Naive thymus-derived CD4-positive, alpha-beta T cell (primary cell): ENCODE measurements at regions not wholly inside any gene's neighbourhood (a gene's known extent, or its start where the extent isn't known, plus 50 kb on each side); places are given as distances from the start of the nearest gene placed in this dataset.

Experiments
- ATAC-seq: fragments of 150-1000 bp; cut with Tn5 transposase; 2 replicates; pipeline ENCODE4 v1.10.0; 2021; ENCODE audit warnings: mild to moderate bottlenecking, moderate library complexity
- CTCF ChIA-PET: fragments of 350-600 bp; sonication (Branson Sonifier 250); formaldehyde crosslinking; loops from one replicate; lab custom pipeline; 2021; ENCODE audit warnings: antibody characterized with exemption; lab: Charles Lee
- POLR2A ChIA-PET: fragments of 350-600 bp; sonication (Branson Sonifier 250); formaldehyde crosslinking; loops from one replicate; lab custom pipeline; 2021; ENCODE audit warnings: antibody characterized with exemption, inconsistent platforms; lab: Charles Lee
- DNase-seq, 9 donors: peaks; one replicate each; pipeline versions ENCODE4 v3.0.0 to v3.0.0-alpha.2; 2020 to 2022; ENCODE audit warnings: mixed read lengths in 1 of 9
- H3K27ac ChIP-seq: one replicate; pipeline ENCODE4 v1.7.0; 2013; ENCODE audit warnings: mild to moderate bottlenecking, low read depth, low read length, moderate library complexity
- H3K27me3 ChIP-seq, 2 donors: one replicate each; pipeline ENCODE4 v1.7.0; 2013; ENCODE audit warnings: low read length in 2 of 2, mild to moderate bottlenecking in 2 of 2, moderate library complexity in 2 of 2; ENCODE audit not compliant: control insufficient read depth in 2 of 2, insufficient read depth in 2 of 2
- H3K36me3 ChIP-seq, 3 experiments: 1 replicate in 2 of 3; 2 replicates in 1 of 3; pipeline ENCODE4 v1.7.0; 2013; ENCODE audit warnings: low read length in 3 of 3, mild to moderate bottlenecking in 3 of 3, moderate library complexity in 1 of 3; ENCODE audit not compliant: insufficient read depth in 3 of 3, control insufficient read depth in 2 of 3
- H3K4me1 ChIP-seq, 2 donors: one replicate each; pipeline ENCODE4 v1.7.0; 2013; ENCODE audit warnings: low read length in 2 of 2, mild to moderate bottlenecking in 2 of 2, moderate library complexity in 1 of 2; ENCODE audit not compliant: control insufficient read depth in 2 of 2, insufficient read depth in 2 of 2
- H3K4me3 ChIP-seq: 2 replicates; pipeline ENCODE4 v1.7.0; 2013; ENCODE audit warnings: mild to moderate bottlenecking, low read length
- H3K9me3 ChIP-seq, 3 experiments: 1 replicate in 2 of 3; 2 replicates in 1 of 3; pipeline ENCODE4 v1.7.0; 2013; ENCODE audit warnings: low read length in 3 of 3; ENCODE audit not compliant: control insufficient read depth in 2 of 3
- H3K27ac Mint-ChIP-seq, 9 donors: one replicate each; pipeline ENCODE4 v1.8.0; 2020 to 2022; ENCODE audit warnings: mixed read lengths in 9 of 9, mild to moderate bottlenecking in 8 of 9, moderate library complexity in 5 of 9, inconsistent platforms in 2 of 9
- H3K27me3 Mint-ChIP-seq, 5 donors: one replicate each; pipeline ENCODE4 v1.8.0; 2021 to 2022; ENCODE audit warnings: mixed read lengths in 5 of 5, mild to moderate bottlenecking in 1 of 5
- H3K36me3 Mint-ChIP-seq, 5 donors: one replicate each; pipeline ENCODE4 v1.8.0; 2020 to 2022; ENCODE audit warnings: mixed read lengths in 5 of 5, mild to moderate bottlenecking in 3 of 5, inconsistent platforms in 1 of 5
- H3K4me1 Mint-ChIP-seq, 7 donors: one replicate each; pipeline ENCODE4 v1.8.0; 2020 to 2022; ENCODE audit warnings: mixed read lengths in 7 of 7, mild to moderate bottlenecking in 3 of 7, inconsistent platforms in 1 of 7
- H3K4me3 Mint-ChIP-seq, 10 donors: one replicate each; pipeline ENCODE4 v1.8.0; 2020 to 2022; ENCODE audit warnings: mild to moderate bottlenecking in 10 of 10, mixed read lengths in 10 of 10, moderate library complexity in 6 of 10, inconsistent platforms in 2 of 10
- H3K9me3 Mint-ChIP-seq, 11 donors: one replicate each; pipeline ENCODE4 v1.8.0; 2020 to 2022; ENCODE audit warnings: mixed read lengths in 11 of 11, mild to moderate bottlenecking in 4 of 11, inconsistent platforms in 1 of 11, moderate library complexity in 1 of 11
- intact Hi-C, 2 donors: fragments of 100-400 bp; cut with micrococcal nuclease; formaldehyde crosslinking; loops; one replicate each; pipeline ENCODE4 v1.15.1; 2023

DNA sequence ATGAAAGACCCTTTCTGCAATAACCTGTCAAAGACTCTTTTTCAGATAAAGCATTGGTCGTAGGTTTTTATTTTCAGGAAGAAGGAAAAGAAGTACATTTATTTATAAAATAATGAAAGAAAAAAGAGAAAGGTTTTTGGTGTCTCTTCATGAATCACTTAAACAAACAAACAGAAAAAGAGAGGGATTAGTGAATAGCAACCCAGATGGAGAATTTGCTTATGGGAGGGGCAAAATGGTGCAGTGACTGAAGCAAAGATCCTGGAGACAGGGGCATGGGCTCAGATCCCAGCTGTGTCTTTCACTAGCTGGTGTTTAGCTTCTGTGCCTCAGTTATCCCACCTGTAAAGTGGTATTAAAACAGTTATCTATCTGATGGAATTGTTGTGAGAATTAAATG, 78.6 kb upstream of the PFN2 start:
- Mint-ChIP-seq H3K9me3 (peaks cover 0 to 5% (median 0%) of the 10 kb centered on the region in 11 donors), H3K4me1 (no peaks in the 10 kb centered on the region), H3K36me3 (no peaks in the 10 kb centered on the region), H3K27ac (no peak overlapping the region), H3K27me3 (peaks cover 15 to 33% (median 21%) of the 10 kb centered on the region in 5 donors), H3K4me3 (no peak overlapping the region)
- no peaks in the 10 kb centered on the region for H3K27me3 ChIP-seq
- H3K27ac ChIP-seq = no peak overlapping the region
- ATAC-seq (no peak), DNase-seq (no peak)
- ChIA-PET CTCF (no interaction called here), POLR2A (no interaction called here)
- no peak overlapping the region for H3K4me3 ChIP-seq
- intact Hi-C loops = no loop called here
- no peaks in the 10 kb centered on the region for H3K9me3 ChIP-seq
- H3K4me1 ChIP-seq = no peaks in the 10 kb centered on the region
- H3K36me3 ChIP-seq = no peaks in the 10 kb centered on the region

DNA sequence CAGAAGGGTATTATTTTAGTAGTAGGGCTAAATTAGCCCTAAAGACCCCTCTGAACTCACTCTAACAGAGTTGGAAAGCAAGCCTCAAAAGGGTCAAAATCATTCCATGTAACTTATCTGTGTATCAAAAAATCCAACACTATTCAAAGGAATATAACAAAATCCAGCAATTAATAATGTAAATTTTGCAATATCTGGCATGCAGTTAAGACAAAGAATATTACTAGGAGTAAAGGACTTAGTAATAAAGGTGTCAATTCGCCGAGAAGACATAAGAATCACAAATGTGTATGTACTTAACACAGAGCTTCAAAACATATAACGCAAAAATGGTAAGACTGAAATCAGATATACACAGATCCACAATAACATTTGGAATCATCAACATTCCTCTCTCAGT, 71.2 kb upstream of the PFN2 start:
- Histone ChIP-seq H3K9me3 (peaks cover 0 to 10% (median 0%) of the 10 kb centered on the region in 3 experiments), H3K36me3 (no peaks in the 10 kb centered on the region), H3K4me1 (no peaks in the 10 kb centered on the region), H3K27me3 (no peaks in the 10 kb centered on the region), H3K27ac (no peak overlapping the region), H3K4me3 (no peak overlapping the region)
- POLR2A ChIA-PET = no interaction called here
- Mint-ChIP-seq H3K27ac (no peak overlapping the region), H3K36me3 (peaks cover 0 to 10% (median 0%) of the 10 kb centered on the region in 5 donors), H3K4me1 (no peaks in the 10 kb centered on the region), H3K27me3 (peaks cover 13 to 40% (median 16%) of the 10 kb centered on the region in 5 donors), H3K9me3 (peaks cover 3 to 24% (median 10%) of the 10 kb centered on the region in 11 donors), H3K4me3 (no peak overlapping the region)
- intact Hi-C loops = no loop called here
- no peak for DNase-seq
- ATAC-seq = no peak
- CTCF ChIA-PET = no interaction called here

DNA sequence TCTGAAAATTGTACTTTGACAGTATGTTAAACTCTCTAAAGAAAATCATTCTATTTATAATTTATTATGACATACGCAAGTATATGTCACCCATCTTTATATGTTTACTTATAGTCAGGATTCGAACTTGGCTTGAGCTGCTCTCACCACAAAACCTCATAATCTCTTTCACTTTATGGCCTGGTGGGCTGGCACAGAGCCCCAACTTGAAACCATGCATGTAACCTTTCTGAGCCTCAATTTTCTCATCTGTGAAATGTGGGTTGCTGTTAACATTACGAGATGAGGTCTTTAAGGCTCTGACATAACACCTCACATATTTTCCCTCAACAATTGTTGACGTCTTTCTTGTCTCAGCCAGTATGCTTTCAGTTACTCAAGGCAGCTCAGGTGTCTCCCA, 69.4 kb upstream of the PFN2 start:
- Mint-ChIP-seq H3K27ac (no peak overlapping the region), H3K36me3 (peaks cover 0 to 10% (median 0%) of the 10 kb centered on the region in 5 donors)
- DNase-seq = no peak

DNA sequence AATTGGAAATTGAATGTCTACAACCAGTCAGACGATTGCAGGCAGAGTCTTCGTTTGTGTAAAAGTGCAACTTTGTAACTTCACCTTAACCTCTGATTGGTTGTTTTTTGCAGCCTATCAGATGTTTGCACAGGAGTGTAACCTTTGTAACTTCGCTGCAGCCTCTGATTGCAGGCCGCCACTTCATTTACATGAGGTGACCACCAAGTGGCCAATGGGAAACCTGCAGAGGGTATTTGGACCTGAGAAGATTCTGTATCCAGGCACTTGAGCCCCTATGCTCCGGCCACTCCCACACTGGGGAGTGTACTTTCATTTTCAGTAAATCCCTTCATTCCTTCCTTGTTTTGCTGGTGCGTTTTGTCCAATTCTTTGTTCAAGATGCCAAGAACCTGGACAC, 68.1 kb upstream of the PFN2 start:
- H3K27me3 ChIP-seq = no peaks in the 10 kb centered on the region
- DNase-seq (no peak), ATAC-seq (no peak)
- Mint-ChIP-seq H3K9me3 (peaks cover 3 to 24% (median 11%) of the 10 kb centered on the region in 11 donors), H3K27ac (no peak overlapping the region), H3K36me3 (peaks cover 0 to 10% (median 0%) of the 10 kb centered on the region in 5 donors), H3K27me3 (peaks cover 0 to 37% (median 27%) of the 10 kb centered on the region in 5 donors), H3K4me1 (no peaks in the 10 kb centered on the region), H3K4me3 (no peak overlapping the region)
- intact Hi-C loops = no loop called here
- no peak overlapping the region for H3K27ac ChIP-seq
- peaks cover 0 to 10% (median 0%) of the 10 kb centered on the region in 3 experiments for H3K9me3 ChIP-seq
- no peaks in the 10 kb centered on the region for H3K36me3 ChIP-seq
- ChIA-PET CTCF (no interaction called here), POLR2A (no interaction called here)
- H3K4me1 ChIP-seq = no peaks in the 10 kb centered on the region
- no peak overlapping the region for H3K4me3 ChIP-seq

More for the DNA sequence above, 69.4 kb upstream of the PFN2 start:
- no peak overlapping the region for H3K4me3 Mint-ChIP-seq
- Histone ChIP-seq H3K9me3 (peaks cover 0 to 10% (median 0%) of the 10 kb centered on the region in 3 experiments), H3K4me3 (no peak overlapping the region), H3K27ac (no peak overlapping the region), H3K27me3 (no peaks in the 10 kb centered on the region), H3K4me1 (no peaks in the 10 kb centered on the region), H3K36me3 (no peaks in the 10 kb centered on the region)
- ChIA-PET POLR2A (no interaction called here), CTCF (no interaction called here)
- H3K9me3 Mint-ChIP-seq = peaks cover 3 to 24% (median 11%) of the 10 kb centered on the region in 11 donors
- no peak for ATAC-seq
- H3K4me1 Mint-ChIP-seq = no peaks in the 10 kb centered on the region
- intact Hi-C loops = no loop called here
- peaks cover 9 to 38% (median 27%) of the 10 kb centered on the region in 5 donors for H3K27me3 Mint-ChIP-seq

DNA sequence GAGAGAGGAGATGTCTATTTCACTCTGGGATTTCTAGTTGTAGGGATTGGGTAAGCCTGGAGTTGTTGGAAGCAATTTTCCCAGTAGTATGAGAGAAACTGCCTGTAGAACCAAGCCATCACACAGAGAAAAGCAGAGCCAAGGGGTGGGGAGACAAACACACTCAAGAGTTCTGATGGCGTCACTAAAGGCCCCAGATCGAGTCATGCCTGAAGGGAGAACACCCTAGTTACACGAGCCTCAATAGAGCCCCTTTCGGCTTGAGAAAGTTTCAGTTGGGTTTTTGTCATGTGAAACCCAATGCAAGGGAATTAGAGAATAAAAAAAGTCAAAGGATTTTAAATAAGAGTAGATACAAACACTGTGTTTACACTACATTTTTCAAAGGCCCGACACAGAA, 66.1 kb upstream of the PFN2 start:
- H3K27me3 ChIP-seq = no peaks in the 10 kb centered on the region
- ChIA-PET CTCF (no interaction called here), POLR2A (no interaction called here)
- H3K27me3 Mint-ChIP-seq = peaks cover 0 to 37% (median 29%) of the 10 kb centered on the region in 5 donors
- no peak overlapping the region for H3K27ac ChIP-seq
- no peak overlapping the region for H3K27ac Mint-ChIP-seq
- peaks cover 0 to 10% (median 0%) of the 10 kb centered on the region in 3 experiments for H3K9me3 ChIP-seq
- no peaks in the 10 kb centered on the region for H3K4me1 Mint-ChIP-seq
- H3K4me1 ChIP-seq = no peaks in the 10 kb centered on the region
- peaks cover 0 to 10% (median 0%) of the 10 kb centered on the region in 5 donors for H3K36me3 Mint-ChIP-seq
- peaks cover 0 to 16% (median 10%) of the 10 kb centered on the region in 11 donors for H3K9me3 Mint-ChIP-seq
- DNase-seq = no peak
- no peak overlapping the region for H3K4me3 Mint-ChIP-seq
- no peaks in the 10 kb centered on the region for H3K36me3 ChIP-seq
- intact Hi-C loops = no loop called here
- ATAC-seq = no peak
- no peak overlapping the region for H3K4me3 ChIP-seq

DNA sequence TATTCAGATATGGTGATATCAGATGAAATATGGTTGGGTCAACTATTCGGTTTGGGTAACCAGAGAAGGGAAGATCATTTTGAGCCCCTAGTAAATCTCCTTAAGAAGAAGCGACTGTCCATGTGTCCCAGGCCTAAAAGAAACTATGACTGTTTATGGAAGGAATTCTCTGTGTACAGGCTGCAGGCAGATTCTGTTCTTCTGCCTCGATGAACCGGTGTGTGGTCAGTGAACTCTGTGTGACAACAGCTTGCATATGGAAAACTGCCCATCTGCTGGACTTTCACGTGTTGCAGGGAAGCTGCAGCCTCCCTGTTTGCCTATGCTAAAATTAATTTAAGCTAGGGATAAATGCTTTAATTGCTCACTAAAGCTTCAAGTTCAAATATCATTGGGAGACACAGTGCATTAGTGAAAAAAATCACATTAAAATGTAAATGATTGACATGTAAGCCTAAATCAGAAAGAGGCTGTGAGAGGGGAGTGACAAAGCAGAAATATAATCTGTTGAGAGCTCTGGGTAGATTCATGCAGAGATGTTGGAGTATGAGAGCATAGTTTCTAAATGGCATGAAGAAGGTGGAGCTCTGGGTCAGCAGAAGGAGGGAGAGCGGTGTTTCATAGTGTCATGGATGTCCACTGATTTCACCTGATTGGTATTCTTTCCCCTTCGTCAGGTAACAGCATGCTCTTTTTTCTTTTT, 65.4 kb upstream of the PFN2 start:
- no peaks in the 10 kb centered on the region for H3K36me3 ChIP-seq
- POLR2A ChIA-PET = no interaction called here

More for the DNA sequence above, 65.4 kb upstream of the PFN2 start:
- no peak overlapping the region for H3K4me3 Mint-ChIP-seq
- H3K36me3 Mint-ChIP-seq = peaks cover 0 to 7% (median 0%) of the 10 kb centered on the region in 5 donors
- Histone ChIP-seq H3K4me1 (no peaks in the 10 kb centered on the region), H3K27me3 (no peaks in the 10 kb centered on the region), H3K4me3 (no peak overlapping the region), H3K27ac (no peak overlapping the region), H3K9me3 (peaks cover 0 to 3% (median 0%) of the 10 kb centered on the region in 3 experiments)
- CTCF ChIA-PET = no interaction called here
- peaks cover 0 to 37% (median 23%) of the 10 kb centered on the region in 5 donors for H3K27me3 Mint-ChIP-seq
- intact Hi-C loops = no loop called here
- H3K27ac Mint-ChIP-seq = no peak overlapping the region
- peaks cover 0 to 8% (median 4%) of the 10 kb centered on the region in 11 donors for H3K9me3 Mint-ChIP-seq
- ATAC-seq (no peak), DNase-seq (no peak)
- H3K4me1 Mint-ChIP-seq = no peaks in the 10 kb centered on the region
